ENCODE measurements at regions not wholly inside any gene's neighbourhood (a gene's known extent, or its start where the extent isn't known, plus 50 kb on each side); places are given as distances from the start of the nearest gene placed in this dataset.

GRCh38 chr7:116324582-116324981 lies 114.2 kb downstream of the TES start:
- Histone ChIP-seq H3K9ac (no peak overlapping the region), H3K4me3 (IDR thresholded peaks at IDR 0.05; ENCODE audit: insufficient read depth, low read depth, low read length) (no peak overlapping the region), H3K27me3 (ENCODE audit: insufficient read depth, low read depth) (no peaks in the 10 kb centered on the region), H3K4me1 (ENCODE audit: low read depth, poor library complexity, severe bottlenecking) (no peaks in the 10 kb centered on the region), H3K4me2 (no peak overlapping the region), H3K36me3 (ENCODE audit: insufficient read depth) (no peaks in the 10 kb centered on the region), H3K79me2 (ENCODE audit: insufficient read depth, low read depth) (no peaks in the 10 kb centered on the region), H3K27ac (no peak overlapping the region), H4K20me1 (ENCODE audit: insufficient read depth) (no peaks in the 10 kb centered on the region), H2AFZ (ENCODE audit: low read depth) (no peak overlapping the region)
- TF ChIP-seq CTCF (conservative IDR thresholded peaks at IDR 0.05; ENCODE audit: low read depth, low read length): no peak

GRCh38 chr7:116325517-116325916 lies 115.2 kb downstream of the TES start:
- no peaks in the 10 kb centered on the region for H4K20me1 ChIP-seq (ENCODE audit: insufficient read depth)

GRCh38 chr7:116327135-116327534 lies 116.8 kb downstream of the TES start:
- Histone ChIP-seq H3K4me3 (IDR thresholded peaks at IDR 0.05; ENCODE audit: insufficient read depth, low read depth, low read length) (no peak overlapping the region), H3K4me2 (no peak overlapping the region), H3K36me3 (ENCODE audit: insufficient read depth) (no peaks in the 10 kb centered on the region), H3K27me3 (ENCODE audit: insufficient read depth, low read depth) (no peaks in the 10 kb centered on the region), H3K79me2 (ENCODE audit: insufficient read depth, low read depth) (no peaks in the 10 kb centered on the region), H3K4me1 (ENCODE audit: low read depth, poor library complexity, severe bottlenecking) (no peaks in the 10 kb centered on the region), H4K20me1 (ENCODE audit: insufficient read depth) (no peaks in the 10 kb centered on the region), H3K27ac (no peak overlapping the region), H3K9ac (no peak overlapping the region), H2AFZ (ENCODE audit: low read depth) (no peak overlapping the region)
- no peak for TF ChIP-seq CTCF (conservative IDR thresholded peaks at IDR 0.05; ENCODE audit: low read depth, low read length)

More at GRCh38 chr7:116325517-116325916, 115.2 kb downstream of the TES start:
- H2AFZ ChIP-seq (ENCODE audit: low read depth): no peak overlapping the region
- no peak overlapping the region for H3K9ac ChIP-seq
- no peaks in the 10 kb centered on the region for H3K4me1 ChIP-seq (ENCODE audit: low read depth, poor library complexity, severe bottlenecking)
- TF ChIP-seq CTCF (conservative IDR thresholded peaks at IDR 0.05; ENCODE audit: low read depth, low read length): no peak
- no peaks in the 10 kb centered on the region for H3K36me3 ChIP-seq (ENCODE audit: insufficient read depth)
- H3K27ac ChIP-seq: no peak overlapping the region
- H3K79me2 ChIP-seq (ENCODE audit: insufficient read depth, low read depth): no peaks in the 10 kb centered on the region
- no peaks in the 10 kb centered on the region for H3K27me3 ChIP-seq (ENCODE audit: insufficient read depth, low read depth)
- H3K4me2 ChIP-seq: no peak overlapping the region
- no peak overlapping the region for H3K4me3 ChIP-seq (IDR thresholded peaks at IDR 0.05; ENCODE audit: insufficient read depth, low read depth, low read length)

GRCh38 chr7:116327752-116328151 lies 117.4 kb downstream of the TES start:
- Histone ChIP-seq H2AFZ (ENCODE audit: low read depth) (no peak overlapping the region), H3K27ac (no peak overlapping the region), H3K4me3 (IDR thresholded peaks at IDR 0.05; ENCODE audit: insufficient read depth, low read depth, low read length) (no peak overlapping the region), H3K9ac (no peak overlapping the region), H3K79me2 (ENCODE audit: insufficient read depth, low read depth) (no peaks in the 10 kb centered on the region), H4K20me1 (ENCODE audit: insufficient read depth) (no peaks in the 10 kb centered on the region), H3K27me3 (ENCODE audit: insufficient read depth, low read depth) (no peaks in the 10 kb centered on the region), H3K4me2 (no peak overlapping the region), H3K36me3 (ENCODE audit: insufficient read depth) (no peaks in the 10 kb centered on the region), H3K4me1 (ENCODE audit: low read depth, poor library complexity, severe bottlenecking) (no peaks in the 10 kb centered on the region)
- no peak for TF ChIP-seq CTCF (conservative IDR thresholded peaks at IDR 0.05; ENCODE audit: low read depth, low read length)
